ENCODE measurements at regions not wholly inside any gene's neighbourhood (a gene's known extent, or its start where the extent isn't known, plus 50 kb on each side); places are given as distances from the start of the nearest gene placed in this dataset.
A peak's percentile ranks its signal among the peaks of the same experiment; 100 is the strongest.

- Mint-ChIP-seq H3K27ac (no peak overlapping the region), H3K27me3 (ENCODE audit: insufficient read depth) (no peaks in the 10 kb centered on the region)
- 93% methylated on average over 4 of the region's 6 CpGs for WGBS, 2 experiments (ENCODE audit: insufficient coverage in 1 of 2, insufficient read length in 1 of 2)
These were observed 923.1 kb upstream of the TMPRSS15 start for GRCh38 chr21:19326531-19327319.

DNA sequence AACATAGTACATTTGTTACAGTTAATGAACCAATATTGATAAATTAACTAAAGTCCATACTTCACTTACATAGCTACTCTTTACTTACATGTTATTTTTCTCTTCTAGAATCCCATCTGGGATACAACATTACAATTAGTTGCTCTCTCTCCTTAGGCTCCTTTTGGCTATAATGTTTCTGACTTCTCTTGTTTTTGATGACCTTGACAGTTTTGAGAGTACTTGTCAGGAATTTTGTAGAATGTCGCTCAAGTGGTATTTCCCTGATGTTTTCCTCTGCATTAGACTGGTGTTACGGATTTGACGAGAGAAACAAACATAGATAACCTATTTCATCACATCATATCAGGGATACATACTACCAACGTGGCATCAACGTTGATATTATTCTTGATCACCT lies 925.4 kb upstream of the TMPRSS15 start:
- Histone ChIP-seq H3K9ac (ENCODE audit: extremely low read depth, low read length, poor library complexity, severe bottlenecking) (no peak overlapping the region), H3K4me1 (ENCODE audit: control insufficient read depth, insufficient read depth, low read length) (no peaks in the 10 kb centered on the region), H3K27me3 (ENCODE audit: control insufficient read depth, insufficient read depth, low read length, poor library complexity, severe bottlenecking) (no peaks in the 10 kb centered on the region), H3K9me3 (ENCODE audit: control insufficient read depth, low read length) (peaks cover 14% of the 10 kb centered on the region), H3K4me3 (ENCODE audit: low read length) (no peak overlapping the region), H3K36me3 (ENCODE audit: control insufficient read depth, insufficient read depth, low read length) (no peaks in the 10 kb centered on the region), H3K27ac (ENCODE audit: low read depth, low read length) (no peak overlapping the region)
- H3K4me3 Mint-ChIP-seq = no peak overlapping the region
- peaks cover 12% of the 10 kb centered on the region for H3K9me3 Mint-ChIP-seq
- H3K4me1 Mint-ChIP-seq = no peaks in the 10 kb centered on the region
- H3K36me3 Mint-ChIP-seq (ENCODE audit: low read depth) = no peaks in the 10 kb centered on the region
- 91 to 93% methylated on average over 5 of the region's 5 CpGs for WGBS, 2 experiments (ENCODE audit: insufficient coverage in 1 of 2, insufficient read length in 1 of 2)
- DNase-seq = no peak
- no peaks in the 10 kb centered on the region for H3K27me3 Mint-ChIP-seq (ENCODE audit: insufficient read depth)
- no peak overlapping the region for H3K27ac Mint-ChIP-seq
- TF ChIP-seq, protein P1, sequence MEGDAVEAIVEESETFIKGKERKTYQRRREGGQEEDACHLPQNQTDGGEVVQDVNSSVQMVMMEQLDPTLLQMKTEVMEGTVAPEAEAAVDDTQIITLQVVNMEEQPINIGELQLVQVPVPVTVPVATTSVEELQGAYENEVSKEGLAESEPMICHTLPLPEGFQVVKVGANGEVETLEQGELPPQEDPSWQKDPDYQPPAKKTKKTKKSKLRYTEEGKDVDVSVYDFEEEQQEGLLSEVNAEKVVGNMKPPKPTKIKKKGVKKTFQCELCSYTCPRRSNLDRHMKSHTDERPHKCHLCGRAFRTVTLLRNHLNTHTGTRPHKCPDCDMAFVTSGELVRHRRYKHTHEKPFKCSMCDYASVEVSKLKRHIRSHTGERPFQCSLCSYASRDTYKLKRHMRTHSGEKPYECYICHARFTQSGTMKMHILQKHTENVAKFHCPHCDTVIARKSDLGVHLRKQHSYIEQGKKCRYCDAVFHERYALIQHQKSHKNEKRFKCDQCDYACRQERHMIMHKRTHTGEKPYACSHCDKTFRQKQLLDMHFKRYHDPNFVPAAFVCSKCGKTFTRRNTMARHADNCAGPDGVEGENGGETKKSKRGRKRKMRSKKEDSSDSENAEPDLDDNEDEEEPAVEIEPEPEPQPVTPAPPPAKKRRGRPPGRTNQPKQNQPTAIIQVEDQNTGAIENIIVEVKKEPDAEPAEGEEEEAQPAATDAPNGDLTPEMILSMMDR (conservative IDR thresholded peaks at IDR 0.05) = no peak

More at GRCh38 chr21:19326531-19327319, 923.1 kb upstream of the TMPRSS15 start:
- Mint-ChIP-seq H3K4me3 (no peak overlapping the region), H3K9me3 (peaks cover 6% of the 10 kb centered on the region), H3K36me3 (ENCODE audit: low read depth) (no peaks in the 10 kb centered on the region), H3K4me1 (no peaks in the 10 kb centered on the region)
- no peaks in the 10 kb centered on the region for H3K4me1 ChIP-seq (ENCODE audit: control insufficient read depth, insufficient read depth, low read length)
- H3K36me3 ChIP-seq (ENCODE audit: control insufficient read depth, insufficient read depth, low read length) = no peaks in the 10 kb centered on the region
- no peaks in the 10 kb centered on the region for H3K27me3 ChIP-seq (ENCODE audit: control insufficient read depth, insufficient read depth, low read length, poor library complexity, severe bottlenecking)
- H3K27ac ChIP-seq (ENCODE audit: low read depth, low read length) = no peak overlapping the region
- no peak overlapping the region for H3K9ac ChIP-seq (ENCODE audit: extremely low read depth, low read length, poor library complexity, severe bottlenecking)
- peaks cover 2% of the 10 kb centered on the region for H3K9me3 ChIP-seq (ENCODE audit: control insufficient read depth, low read length)
- DNase-seq = no peak
- TF ChIP-seq, protein P1 (conservative IDR thresholded peaks at IDR 0.05) = no peak
- H3K4me3 ChIP-seq (ENCODE audit: low read length) = no peak overlapping the region

GRCh38 chr21:19340303-19340702 lies 936.7 kb upstream of the TMPRSS15 start:
- no peak for DNase-seq
- WGBS, 2 experiments (ENCODE audit: insufficient coverage in 1 of 2, insufficient read length in 1 of 2) = 83 to 88% methylated on average over 1 to 2 of the region's 2 CpGs

More at GRCh38 chr21:19340303-19340702, 936.7 kb upstream of the TMPRSS15 start:
- Mint-ChIP-seq H3K4me3 (no peak overlapping the region), H3K36me3 (ENCODE audit: low read depth) (no peaks in the 10 kb centered on the region), H3K9me3 (no peaks in the 10 kb centered on the region), H3K4me1 (no peaks in the 10 kb centered on the region), H3K27me3 (ENCODE audit: insufficient read depth) (no peaks in the 10 kb centered on the region), H3K27ac (no peak overlapping the region)
- TF ChIP-seq, protein P1 (conservative IDR thresholded peaks at IDR 0.05) = peak; percentile 59
- no peak overlapping the region for H3K4me3 ChIP-seq (ENCODE audit: low read length)
- no peaks in the 10 kb centered on the region for H3K27me3 ChIP-seq (ENCODE audit: control insufficient read depth, insufficient read depth, low read length, poor library complexity, severe bottlenecking)
- H3K4me1 ChIP-seq (ENCODE audit: control insufficient read depth, insufficient read depth, low read length) = no peaks in the 10 kb centered on the region
- H3K9ac ChIP-seq (ENCODE audit: extremely low read depth, low read length, poor library complexity, severe bottlenecking) = no peak overlapping the region
- no peaks in the 10 kb centered on the region for H3K36me3 ChIP-seq (ENCODE audit: control insufficient read depth, insufficient read depth, low read length)
- no peak overlapping the region for H3K27ac ChIP-seq (ENCODE audit: low read depth, low read length)
- H3K9me3 ChIP-seq (ENCODE audit: control insufficient read depth, low read length) = no peaks in the 10 kb centered on the region

Measured in endodermal cell (in vitro differentiated cells).